ENCODE measurements at regions not wholly inside any gene's neighbourhood (a gene's known extent, or its start where the extent isn't known, plus 50 kb on each side); places are given as distances from the start of the nearest gene placed in this dataset.

- no peak for TF ChIP-seq CTCF (IDR thresholded peaks at IDR 0.05; ENCODE audit: insufficient read depth, low read length, poor library complexity, severe bottlenecking)
- H3K36me3 ChIP-seq (ENCODE audit: control insufficient read depth, insufficient read depth, low read length): no peaks in the 10 kb centered on the region
- H3K27me3 ChIP-seq (replicated peaks; ENCODE audit: control insufficient read depth, insufficient read depth, low read length): no peaks in the 10 kb centered on the region
- DNase-seq (ENCODE audit: extremely low read depth, insufficient read length): no peak
- no peak overlapping the region for H3K4me3 ChIP-seq (replicated peaks; ENCODE audit: low read depth, low read length)
Observed at GRCh38 chr10:125396676-125397075, 236.3 kb upstream of the CTBP2 start.

- Histone ChIP-seq H3K36me3 (ENCODE audit: control insufficient read depth, insufficient read depth, low read length) (no peaks in the 10 kb centered on the region), H3K27me3 (replicated peaks; ENCODE audit: control insufficient read depth, insufficient read depth, low read length) (no peaks in the 10 kb centered on the region), H3K4me3 (replicated peaks; ENCODE audit: low read depth, low read length) (no peak overlapping the region)
- no peak for TF ChIP-seq CTCF (IDR thresholded peaks at IDR 0.05; ENCODE audit: insufficient read depth, low read length, poor library complexity, severe bottlenecking)
- DNase-seq (ENCODE audit: extremely low read depth, insufficient read length): no peak
Observed at GRCh38 chr10:125392609-125393008, 232.2 kb upstream of the CTBP2 start.

GRCh38 chr10:125392154-125392553 is 231.8 kb upstream of the CTBP2 start:
- no peaks in the 10 kb centered on the region for H3K36me3 ChIP-seq (ENCODE audit: control insufficient read depth, insufficient read depth, low read length)
- no peak for TF ChIP-seq CTCF (IDR thresholded peaks at IDR 0.05; ENCODE audit: insufficient read depth, low read length, poor library complexity, severe bottlenecking)
- no peak for DNase-seq (ENCODE audit: extremely low read depth, insufficient read length)
- no peak overlapping the region for H3K4me3 ChIP-seq (replicated peaks; ENCODE audit: low read depth, low read length)
- H3K27me3 ChIP-seq (replicated peaks; ENCODE audit: control insufficient read depth, insufficient read depth, low read length): no peaks in the 10 kb centered on the region

- no peak for TF ChIP-seq CTCF (IDR thresholded peaks at IDR 0.05; ENCODE audit: insufficient read depth, low read length, poor library complexity, severe bottlenecking)
- Histone ChIP-seq H3K27me3 (replicated peaks; ENCODE audit: control insufficient read depth, insufficient read depth, low read length) (no peaks in the 10 kb centered on the region), H3K36me3 (ENCODE audit: control insufficient read depth, insufficient read depth, low read length) (no peaks in the 10 kb centered on the region), H3K4me3 (replicated peaks; ENCODE audit: low read depth, low read length) (no peak overlapping the region)
- DNase-seq (ENCODE audit: extremely low read depth, insufficient read length): no peak
Observed at GRCh38 chr10:125389648-125390047, 229.3 kb upstream of the CTBP2 start.

- no peak for TF ChIP-seq CTCF (IDR thresholded peaks at IDR 0.05; ENCODE audit: insufficient read depth, low read length, poor library complexity, severe bottlenecking)
- no peak for DNase-seq (ENCODE audit: extremely low read depth, insufficient read length)
- Histone ChIP-seq H3K27me3 (replicated peaks; ENCODE audit: control insufficient read depth, insufficient read depth, low read length) (no peaks in the 10 kb centered on the region), H3K36me3 (ENCODE audit: control insufficient read depth, insufficient read depth, low read length) (no peaks in the 10 kb centered on the region), H3K4me3 (replicated peaks; ENCODE audit: low read depth, low read length) (no peak overlapping the region)
Observed at GRCh38 chr10:125379592-125379991, 219.2 kb upstream of the CTBP2 start.

GRCh38 chr10:125377368-125377767 is 217.0 kb upstream of the CTBP2 start:
- H3K4me3 ChIP-seq (replicated peaks; ENCODE audit: low read depth, low read length): no peak overlapping the region
- no peak for DNase-seq (ENCODE audit: extremely low read depth, insufficient read length)
- TF ChIP-seq CTCF (IDR thresholded peaks at IDR 0.05; ENCODE audit: insufficient read depth, low read length, poor library complexity, severe bottlenecking): no peak
- H3K27me3 ChIP-seq (replicated peaks; ENCODE audit: control insufficient read depth, insufficient read depth, low read length): no peaks in the 10 kb centered on the region
- no peaks in the 10 kb centered on the region for H3K36me3 ChIP-seq (ENCODE audit: control insufficient read depth, insufficient read depth, low read length)
